SIG-M5 treated with dmso at 0.1 percent for 504 hours (cell line): ENCODE measurements at regions not wholly inside any gene's neighbourhood (a gene's known extent, or its start where the extent isn't known, plus 50 kb on each side); places are given as distances from the start of the nearest gene placed in this dataset.
A peak's percentile ranks its signal among the peaks of the same experiment; 100 is the strongest.

ENCODE experiments used
- DNase-seq: peaks from one replicate; lab custom pipeline; 2025; ENCODE audit not compliant: unreplicated experiment; lab: John Stamatoyannopoulos, UW

DNA sequence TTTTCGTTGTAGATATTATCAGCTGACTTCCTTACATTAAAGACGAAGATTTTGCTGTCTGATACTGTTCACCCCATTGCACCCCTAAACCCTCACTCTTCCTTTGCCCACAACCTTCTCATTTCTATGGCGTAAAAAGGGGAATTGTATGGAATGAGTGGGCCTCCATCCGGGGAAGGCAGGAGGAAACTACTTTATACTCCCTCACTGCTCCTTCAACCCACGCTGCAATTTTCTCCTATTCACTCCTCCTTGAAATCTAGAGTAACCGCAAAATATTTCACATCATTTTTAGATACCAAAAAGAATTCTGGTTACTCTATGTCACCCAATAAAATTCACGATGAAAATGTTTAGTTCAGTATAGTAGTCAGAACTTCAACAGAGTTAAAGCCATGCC lies 330.8 kb downstream of the DIRAS2 start:
- DNase-seq, result no peak

DNA sequence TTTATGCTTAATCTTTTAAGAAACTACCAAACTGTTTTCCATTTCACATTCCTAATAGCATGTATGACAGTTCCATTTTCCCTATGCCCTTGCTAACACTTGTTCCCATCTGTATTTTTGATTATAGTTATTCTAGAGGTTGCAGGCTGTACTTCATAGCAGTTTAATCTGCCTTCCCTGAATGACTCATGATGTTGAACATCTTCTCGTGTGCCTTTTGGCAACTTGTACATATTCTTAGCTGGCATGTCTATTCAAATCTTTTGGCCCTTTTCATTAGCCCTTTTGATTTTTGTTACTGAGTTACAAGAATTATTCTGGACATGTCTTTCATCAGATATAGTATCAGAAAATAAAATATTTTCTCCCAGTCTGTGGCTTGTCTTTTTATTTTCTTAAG lies 320.3 kb downstream of the DIRAS2 start:
- DNase-seq, result no peak

DNA sequence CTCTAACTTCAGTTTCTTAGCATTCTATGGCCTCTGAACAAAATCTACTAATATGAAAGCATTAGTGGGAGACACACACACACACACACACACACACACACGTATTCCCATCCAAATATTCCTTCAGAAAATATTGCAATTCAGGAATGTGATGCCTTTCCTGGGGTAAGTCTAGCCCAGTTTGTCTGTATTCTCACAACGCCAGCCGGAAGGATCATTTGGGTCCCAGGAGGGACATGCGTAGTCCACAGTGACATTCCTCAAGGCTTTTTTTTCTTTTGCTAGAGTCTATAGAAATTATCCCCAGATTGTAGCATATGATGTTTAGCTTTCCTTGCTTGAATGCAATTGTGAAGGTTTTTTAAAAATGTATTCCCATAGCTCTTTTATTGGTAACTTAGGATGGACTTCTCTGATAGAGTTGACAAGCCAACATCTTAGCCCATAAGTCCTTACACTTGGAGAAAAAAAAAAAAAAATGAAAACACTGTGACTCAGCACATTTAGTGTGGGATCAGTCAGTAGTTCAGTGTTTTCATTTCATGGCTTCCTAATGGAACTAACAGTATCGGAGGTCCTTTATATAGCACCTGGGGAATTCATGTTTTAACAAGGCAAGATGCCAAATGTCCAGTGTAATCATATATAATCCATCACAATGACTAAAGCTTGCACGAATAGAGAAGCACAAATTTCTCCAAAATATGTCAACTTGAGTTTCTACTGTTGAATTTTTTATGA lies 316.5 kb downstream of the DIRAS2 start:
- DNase-seq, result no peak

DNA sequence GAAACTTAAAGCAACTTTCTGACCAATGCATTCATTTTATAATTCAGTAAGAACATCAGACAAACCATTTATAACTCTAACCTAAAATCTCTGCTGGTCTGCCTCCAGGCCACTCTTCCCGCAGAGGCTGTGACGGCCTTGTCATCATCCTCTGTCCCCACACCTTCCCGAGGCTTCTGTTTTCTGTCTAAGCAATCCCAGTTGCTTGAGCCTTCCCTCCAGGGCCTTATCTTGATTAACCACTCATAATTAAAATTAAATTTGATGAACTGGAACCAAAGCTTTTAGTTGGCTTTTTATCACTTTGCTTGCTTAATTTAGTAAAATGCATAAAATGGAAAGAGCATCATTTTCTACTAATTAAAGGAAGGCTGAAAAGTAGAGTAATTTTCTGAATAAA lies 312.4 kb downstream of the DIRAS2 start:
- no peak for DNase-seq

DNA sequence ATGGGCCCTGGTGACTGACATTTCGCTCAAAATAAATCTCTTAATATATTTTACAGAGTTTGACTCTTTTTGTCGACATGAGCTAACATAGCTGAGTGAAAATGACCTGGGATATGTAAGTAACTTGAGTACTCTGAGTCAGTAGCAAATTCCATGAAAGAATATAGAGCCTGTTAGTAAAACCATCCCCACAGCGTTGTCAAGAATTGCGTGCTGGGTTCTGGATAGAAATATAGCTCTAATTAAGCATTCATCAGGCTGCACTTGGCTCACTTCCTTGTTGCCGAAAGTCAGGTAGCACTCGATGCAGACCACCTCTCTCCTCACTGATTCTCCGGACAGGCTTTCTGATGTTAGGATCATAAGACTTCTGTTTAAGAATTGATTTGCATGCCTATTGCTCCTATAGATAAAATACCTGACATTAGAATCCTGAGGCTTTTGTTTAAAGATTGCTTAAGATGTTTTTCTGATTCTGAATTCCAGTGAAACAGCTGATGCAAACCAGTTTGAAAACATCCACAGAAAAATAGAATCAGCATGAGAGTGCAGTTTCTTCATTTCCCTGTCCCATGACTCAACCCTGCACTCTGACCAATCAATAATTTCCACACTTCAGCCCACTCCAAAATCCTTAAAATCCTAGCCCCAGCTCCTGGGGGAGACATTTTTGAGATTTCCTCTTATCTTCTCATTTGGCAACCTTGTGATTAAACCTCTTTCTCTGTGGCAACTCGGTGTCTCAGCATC lies 310.6 kb downstream of the DIRAS2 start:
- no peak for DNase-seq

DNA sequence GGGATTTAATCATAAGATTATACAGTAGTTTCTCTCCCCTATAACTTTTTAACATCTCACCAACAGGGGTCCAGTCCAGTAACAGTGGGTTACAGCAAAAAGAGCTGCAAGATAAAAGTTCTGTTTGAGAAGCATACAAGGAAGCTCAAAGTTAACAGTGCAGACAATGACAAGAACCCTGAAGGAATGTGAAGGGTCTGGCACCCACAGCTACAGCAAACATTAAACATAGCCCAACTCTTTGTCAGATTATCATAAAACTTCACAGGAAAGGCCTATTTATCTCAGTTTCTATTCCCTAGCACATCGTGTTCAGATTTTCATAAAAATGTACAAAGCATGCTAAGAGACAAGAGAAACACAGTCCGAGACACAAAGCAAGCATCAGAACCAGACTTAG lies 309.4 kb downstream of the DIRAS2 start:
- no peak for DNase-seq

DNA sequence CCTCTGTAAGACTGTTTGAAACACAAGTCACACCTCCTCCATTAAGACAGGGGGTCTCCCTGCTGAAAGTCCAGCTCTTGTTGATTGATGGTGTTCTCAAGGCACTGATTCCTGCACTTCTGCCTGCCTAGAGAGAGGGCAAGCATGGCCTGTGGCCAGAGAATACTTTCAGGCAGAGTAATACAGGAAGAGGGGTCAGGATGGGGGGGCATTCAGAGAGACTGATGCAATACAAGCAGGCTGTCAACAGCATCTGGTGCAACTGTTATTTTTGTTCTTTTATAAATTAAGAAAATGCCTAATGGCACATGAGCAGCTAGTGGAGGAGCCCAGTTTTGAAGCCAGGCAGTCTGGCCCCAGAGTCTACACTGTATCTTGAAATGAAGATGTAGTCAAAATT lies 302.2 kb downstream of the DIRAS2 start:
- no peak for DNase-seq

DNA sequence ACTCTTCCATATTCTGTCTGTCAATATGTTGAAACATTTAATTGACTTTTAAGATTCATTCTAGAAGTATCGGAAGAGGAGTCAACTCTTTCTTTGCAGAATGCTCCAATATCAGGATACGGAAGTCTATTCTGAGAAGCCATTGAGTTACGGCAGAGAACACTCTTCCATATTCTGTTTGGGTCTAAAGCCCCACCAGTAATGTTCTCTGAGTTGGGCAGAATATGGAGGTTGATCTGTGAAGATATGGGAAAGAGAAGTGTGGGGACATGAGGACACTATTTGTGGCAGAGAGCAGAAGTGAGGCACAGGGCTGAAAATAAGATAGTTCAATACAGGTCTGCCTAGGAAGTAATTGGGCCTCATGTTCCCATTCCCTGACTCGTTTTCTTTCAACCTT lies 300.0 kb downstream of the DIRAS2 start:
- DNase-seq, result no peak

DNA sequence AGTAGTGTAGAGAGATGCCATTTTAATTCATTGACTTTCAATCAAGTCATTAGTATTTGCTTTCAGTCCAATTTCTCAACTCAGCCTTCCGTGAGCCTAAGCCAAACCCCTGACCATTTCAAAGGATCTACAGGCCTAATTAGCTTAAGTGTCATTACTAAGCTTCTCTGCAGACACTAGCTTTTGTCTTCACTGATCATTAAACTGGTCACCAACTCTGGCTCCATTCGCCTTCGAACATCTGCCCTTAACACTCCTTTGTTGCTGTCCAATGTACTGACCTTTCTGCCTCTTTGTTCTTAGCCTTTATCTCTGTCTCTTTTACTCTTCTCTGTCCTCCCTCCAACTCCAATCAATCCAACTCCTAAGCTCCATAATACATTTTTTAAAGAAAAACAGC lies 299.3 kb downstream of the DIRAS2 start:
- DNase-seq, result no peak

DNA sequence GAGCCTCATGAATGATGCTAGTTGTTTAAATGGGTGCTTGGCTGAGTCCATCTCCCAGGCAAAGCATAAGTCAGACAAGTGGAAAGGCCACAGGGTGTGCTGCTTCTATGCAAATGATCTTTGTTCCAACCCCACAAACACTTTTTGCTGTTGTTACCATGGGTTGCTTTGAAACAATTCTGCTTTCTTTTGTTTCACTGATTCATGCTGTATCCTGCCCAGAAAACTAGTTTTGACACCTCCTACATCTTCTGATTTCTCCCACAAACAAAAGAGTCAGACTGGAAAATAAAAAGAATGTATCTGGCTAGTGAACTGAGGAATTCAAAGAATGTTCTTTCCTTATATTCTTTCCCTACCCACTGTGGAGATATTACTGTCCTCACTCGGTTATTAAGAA lies 298.6 kb downstream of the DIRAS2 start:
- no peak for DNase-seq

DNA sequence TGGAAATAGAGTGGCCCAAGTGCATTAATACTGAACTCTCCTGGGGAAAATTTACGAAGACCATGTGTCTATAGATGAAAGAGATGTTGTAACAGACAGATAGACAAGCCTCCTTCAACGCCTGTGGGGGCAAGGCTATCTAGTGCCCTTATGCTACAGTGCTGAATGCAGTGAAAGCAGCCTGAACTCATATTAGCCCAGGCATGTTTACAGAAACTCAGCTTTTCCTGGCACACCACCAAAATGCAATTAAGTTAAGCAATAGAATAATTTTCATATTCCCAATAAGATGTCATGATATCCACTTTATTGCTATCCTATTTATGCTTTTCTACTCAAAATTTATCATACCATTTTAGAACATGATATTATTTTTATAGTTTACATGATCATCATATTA lies 277.0 kb downstream of the DIRAS2 start:
- no peak for DNase-seq

DNA sequence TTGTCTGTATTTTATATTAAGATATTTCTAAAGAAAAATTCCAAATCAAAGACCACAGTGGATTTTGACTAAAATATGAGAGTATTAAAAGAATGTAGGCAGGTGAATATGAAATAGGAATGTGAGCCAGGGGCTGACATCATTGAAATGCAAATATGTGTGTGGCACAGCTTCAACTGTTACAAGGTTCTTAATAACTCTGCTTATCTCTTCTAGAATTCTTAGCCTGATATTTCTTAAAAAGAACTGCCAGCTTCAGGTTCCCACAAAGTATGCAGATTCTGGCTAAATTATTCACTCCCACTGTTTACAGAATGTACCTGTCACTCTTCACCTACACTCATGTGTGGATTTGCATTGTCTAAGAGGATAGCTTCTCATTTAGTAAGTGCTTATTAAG lies 274.4 kb downstream of the DIRAS2 start:
- no peak for DNase-seq

DNA sequence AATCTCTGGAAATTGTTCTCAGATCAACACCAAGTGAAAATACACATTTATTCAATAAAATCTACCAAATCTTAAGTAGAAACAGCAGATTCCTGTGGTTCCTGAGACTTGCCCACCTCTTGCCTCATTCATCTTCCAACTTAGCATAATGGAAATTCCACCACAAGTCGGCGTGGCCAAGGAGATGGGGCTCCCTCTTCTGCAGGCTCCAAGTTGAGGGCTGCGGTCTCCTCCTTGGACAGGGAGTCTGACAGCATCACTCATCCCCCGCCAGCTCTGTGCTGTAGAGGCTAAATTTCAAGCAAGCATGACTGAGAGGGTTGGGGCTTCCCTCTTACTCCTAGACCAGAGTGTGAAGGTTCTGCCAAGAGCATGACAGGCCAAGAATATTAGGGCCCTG lies 273.7 kb downstream of the DIRAS2 start:
- no peak for DNase-seq

DNA sequence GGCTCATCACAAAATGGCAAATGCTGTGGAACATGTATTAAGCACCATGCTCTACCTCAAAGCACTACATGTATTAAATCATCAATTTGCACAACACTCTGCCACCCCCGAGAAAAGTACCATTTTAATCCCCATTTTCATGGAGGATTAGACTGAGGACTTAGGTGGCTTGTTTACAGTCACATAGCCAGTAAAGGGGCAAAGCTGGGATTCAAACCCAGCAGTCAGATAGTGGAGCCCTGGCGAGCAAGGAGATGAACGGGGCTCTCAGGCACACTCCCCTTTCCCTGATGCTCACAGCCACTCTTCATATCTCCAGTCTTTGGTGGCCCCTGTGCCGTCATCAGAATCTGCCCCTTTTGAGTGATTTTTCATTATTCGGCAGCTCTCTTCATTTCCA lies 262.9 kb downstream of the DIRAS2 start:
- DNase-seq, result no peak

DNA sequence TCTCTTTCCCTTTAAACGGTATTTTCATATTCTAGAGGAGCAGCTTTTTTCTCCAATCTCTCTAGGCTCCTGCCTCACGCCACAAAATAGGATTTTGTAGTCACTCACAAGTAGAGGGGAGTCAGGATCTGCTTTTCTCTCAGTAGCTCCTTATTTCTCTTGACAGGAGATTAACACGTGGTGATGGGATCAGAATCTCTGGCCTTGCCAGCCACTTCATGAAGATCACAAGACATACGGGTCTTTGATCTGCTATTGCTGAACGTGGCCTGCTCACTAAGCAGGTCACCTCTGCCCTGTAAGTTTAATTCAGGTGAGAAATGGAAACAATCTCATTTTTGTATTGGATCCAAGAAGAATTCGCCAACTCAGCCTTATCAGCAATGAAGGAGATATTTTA lies 257.5 kb downstream of the DIRAS2 start:
- DNase-seq, result no peak

DNA sequence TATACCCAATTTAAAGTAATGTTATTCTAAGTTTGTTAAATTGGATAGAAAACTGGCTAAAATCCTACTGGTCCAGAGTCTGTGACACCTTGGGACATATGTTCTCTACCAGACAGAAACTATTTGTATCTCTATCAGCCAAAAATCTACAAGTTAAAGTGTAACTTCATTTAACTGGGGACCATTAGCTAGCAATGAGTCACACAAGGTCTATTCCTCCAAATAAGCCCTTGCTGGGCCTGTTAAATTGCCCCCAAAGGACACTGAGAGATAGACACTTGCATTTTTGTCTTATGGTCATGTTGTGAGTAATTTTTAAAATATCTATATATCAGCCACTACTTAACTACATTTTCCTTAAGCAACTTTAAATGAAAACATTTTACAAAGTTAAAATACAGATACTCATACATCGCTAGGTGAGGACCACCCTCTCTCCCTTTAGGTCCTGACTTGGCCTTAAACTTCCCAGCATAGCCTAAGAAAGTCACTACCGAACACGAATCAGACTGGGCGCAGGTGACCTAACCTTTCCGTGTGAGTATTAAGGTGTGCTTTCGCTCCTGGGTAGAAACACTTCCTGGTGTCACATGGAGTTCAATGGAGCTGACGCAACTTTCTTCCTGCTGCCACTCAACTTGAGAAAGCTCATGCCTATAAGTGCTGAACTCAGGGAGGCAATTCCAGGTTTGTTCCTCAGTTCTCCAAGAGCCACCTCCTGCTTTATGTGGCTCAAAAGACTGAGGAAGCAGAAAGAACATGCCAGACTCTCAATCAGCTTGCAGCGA lies 249.1 kb downstream of the DIRAS2 start:
- peak; percentile 38 for DNase-seq

DNA sequence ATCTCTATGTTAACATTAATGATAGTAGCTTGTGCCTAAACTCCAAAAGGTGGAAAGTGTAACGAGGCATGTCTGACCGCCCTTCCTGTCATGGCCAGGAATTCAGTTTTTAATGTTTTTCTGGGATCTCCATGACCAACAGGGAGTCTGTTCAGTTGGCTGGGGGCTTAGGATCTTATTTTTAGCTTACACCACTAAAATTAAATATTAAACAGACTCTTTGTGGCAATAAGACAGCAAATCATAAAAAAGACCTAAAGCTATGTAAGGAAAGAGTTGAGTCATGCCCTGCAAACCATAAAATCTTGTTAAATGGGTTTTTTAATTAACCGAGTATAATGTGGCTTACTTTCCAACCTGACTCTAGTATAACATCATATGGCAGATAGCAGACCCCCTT lies 247.8 kb downstream of the DIRAS2 start:
- no peak for DNase-seq

DNA sequence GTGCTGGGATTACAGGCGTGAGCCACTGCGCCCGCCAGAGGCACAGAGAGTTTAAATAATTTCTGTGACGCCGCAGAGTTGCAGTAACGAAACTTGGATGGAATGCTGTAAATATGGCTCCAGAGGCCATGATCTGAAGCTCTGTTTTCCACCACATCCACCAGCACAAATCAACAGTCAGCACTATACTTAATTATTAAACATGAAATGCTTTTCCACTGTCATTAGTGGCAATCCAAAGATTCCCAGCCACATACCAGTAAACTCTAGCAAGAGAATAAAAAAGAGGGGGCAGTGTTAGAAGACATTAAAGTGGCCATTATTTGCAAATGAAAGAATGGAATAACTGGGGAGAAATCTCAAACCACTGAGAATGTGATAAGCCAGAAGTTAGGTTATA lies 242.5 kb downstream of the DIRAS2 start:
- no peak for DNase-seq

DNA sequence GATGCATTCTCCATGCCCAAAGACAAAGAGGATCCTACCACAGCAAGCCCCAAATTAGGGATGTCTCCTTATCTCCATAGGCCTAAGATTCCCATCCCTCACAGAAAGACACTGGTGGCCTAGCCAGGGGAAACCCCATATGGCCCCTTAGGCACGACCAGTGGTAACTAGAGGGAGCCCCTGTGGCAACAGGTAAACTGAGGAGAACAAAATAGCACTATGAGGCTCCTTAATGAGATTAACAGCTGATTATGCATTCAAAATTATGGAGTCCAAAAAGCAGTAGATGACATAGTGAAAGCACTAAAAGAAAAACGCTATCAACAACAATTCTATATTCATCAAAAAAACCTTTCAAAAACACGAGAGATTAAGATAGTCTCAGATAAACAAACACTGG lies 234.0 kb downstream of the DIRAS2 start:
- no peak for DNase-seq

DNA sequence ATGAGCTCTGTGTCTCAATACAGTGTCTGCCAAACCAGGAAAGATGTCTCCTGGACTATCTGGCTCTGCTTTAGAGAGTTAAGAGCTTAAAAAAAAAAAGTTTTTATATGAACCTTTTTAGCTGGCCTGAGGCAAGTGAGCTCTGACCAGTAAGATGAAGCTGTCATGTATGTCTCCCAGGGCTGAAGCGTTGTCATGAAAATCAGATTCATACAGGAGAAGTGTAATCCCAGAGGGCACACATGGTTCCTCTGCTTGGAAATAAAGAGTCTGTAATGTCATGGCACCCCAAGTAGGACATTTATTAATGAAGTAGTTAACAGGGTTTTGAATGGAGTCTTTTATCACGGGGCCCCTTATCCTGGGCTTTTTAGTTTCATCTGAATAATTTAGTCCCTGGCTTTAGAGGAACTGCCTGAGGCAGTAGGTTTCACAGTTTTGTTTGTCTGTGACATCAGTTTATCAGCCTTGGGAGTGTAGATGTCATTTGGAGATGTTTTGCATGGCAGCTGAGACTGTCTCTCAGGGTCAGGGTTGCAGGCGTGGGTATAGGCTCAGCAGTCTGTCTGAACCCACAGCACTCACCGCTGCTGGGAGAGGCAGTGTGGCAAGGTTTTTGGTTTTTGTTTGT lies 223.3 kb downstream of the DIRAS2 start:
- DNase-seq, result no peak

DNA sequence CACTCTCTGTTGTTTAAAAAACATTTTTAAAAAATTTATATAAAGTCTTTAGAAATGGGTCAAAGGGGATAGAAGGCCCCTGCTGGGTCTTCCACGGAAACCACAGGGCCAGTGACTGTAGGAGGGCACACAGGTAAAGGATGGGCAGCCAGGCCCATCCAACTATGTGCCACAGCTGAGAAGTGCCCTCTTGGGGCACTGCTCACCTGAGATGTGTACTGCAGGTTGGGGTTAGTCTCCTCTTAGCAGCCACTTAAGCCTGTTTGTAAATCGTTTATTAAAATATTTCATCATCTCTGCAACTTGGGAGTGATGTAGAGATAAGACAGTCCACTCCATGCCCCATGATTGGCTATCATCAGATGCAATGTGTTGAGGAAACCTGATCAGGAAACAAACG lies 222.4 kb downstream of the DIRAS2 start:
- no peak for DNase-seq
